ENCODE measurements at regions not wholly inside any gene's neighbourhood (a gene's known extent, or its start where the extent isn't known, plus 50 kb on each side); places are given as distances from the start of the nearest gene placed in this dataset.

GRCh38 chr3:24845524-24846155 is 351.0 kb upstream of the THRB start:
- no peaks in the 10 kb centered on the region for H3K27me3 ChIP-seq (replicated peaks; ENCODE audit: control insufficient read depth, insufficient read depth, low read length)
- CTCF ChIA-PET = no interaction called here
- DNase-seq = no peak
- no peaks in the 10 kb centered on the region for H3K36me3 ChIP-seq (ENCODE audit: control insufficient read depth, insufficient read depth, low read length)
- H3K9me3 ChIP-seq = no peaks in the 10 kb centered on the region
- TF ChIP-seq CTCF (IDR thresholded peaks at IDR 0.05; ENCODE audit: insufficient read depth in 1 of 2, low read depth in 1 of 2, low read length in 1 of 2, severe bottlenecking in 1 of 2, unreplicated experiment in 1 of 2) = no peak
- Mint-ChIP-seq H3K27me3 (ENCODE audit: insufficient read depth, unreplicated experiment) (peaks cover 10% of the 10 kb centered on the region), H3K4me1 (ENCODE audit: low read depth, unreplicated experiment) (no peaks in the 10 kb centered on the region), H3K4me3 (ENCODE audit: unreplicated experiment) (no peak overlapping the region), H3K27ac (ENCODE audit: unreplicated experiment) (no peak overlapping the region), H3K36me3 (ENCODE audit: insufficient read depth, unreplicated experiment) (no peaks in the 10 kb centered on the region), H3K9me3 (ENCODE audit: unreplicated experiment) (no peaks in the 10 kb centered on the region)
- intact Hi-C loops (cut with micrococcal nuclease; ENCODE audit: unreplicated experiment) = no loop called here
- POLR2A ChIA-PET = no interaction called here
- no TSS peak for BruUV-seq (replicated peaks)
- H3K4me1 ChIP-seq = no peaks in the 10 kb centered on the region
- no peak overlapping the region for H3K4me3 ChIP-seq (ENCODE audit: low read depth, low read length)

GRCh38 chr3:24846286-24846860 is 351.7 kb upstream of the THRB start:
- peaks cover 5% of the 10 kb centered on the region for H3K27me3 Mint-ChIP-seq (ENCODE audit: insufficient read depth, unreplicated experiment)
- H3K36me3 ChIP-seq (ENCODE audit: control insufficient read depth, insufficient read depth, low read length) = no peaks in the 10 kb centered on the region
- TF ChIP-seq CTCF (IDR thresholded peaks at IDR 0.05; ENCODE audit: insufficient read depth in 1 of 2, low read depth in 1 of 2, low read length in 1 of 2, severe bottlenecking in 1 of 2, unreplicated experiment in 1 of 2) = no peak
- H3K4me1 ChIP-seq = no peaks in the 10 kb centered on the region
- ChIA-PET POLR2A (no interaction called here), CTCF (no interaction called here)
- intact Hi-C loops (cut with micrococcal nuclease; ENCODE audit: unreplicated experiment) = no loop called here
- H3K36me3 Mint-ChIP-seq (ENCODE audit: insufficient read depth, unreplicated experiment) = no peaks in the 10 kb centered on the region
- H3K9me3 Mint-ChIP-seq (ENCODE audit: unreplicated experiment) = no peaks in the 10 kb centered on the region
- no peak overlapping the region for H3K4me3 ChIP-seq (ENCODE audit: low read depth, low read length)
- no peaks in the 10 kb centered on the region for H3K9me3 ChIP-seq
- DNase-seq = no peak
- no TSS peak for BruUV-seq (replicated peaks)
- H3K4me3 Mint-ChIP-seq (ENCODE audit: unreplicated experiment) = no peak overlapping the region
- H3K4me1 Mint-ChIP-seq (ENCODE audit: low read depth, unreplicated experiment) = no peaks in the 10 kb centered on the region
- H3K27me3 ChIP-seq (replicated peaks; ENCODE audit: control insufficient read depth, insufficient read depth, low read length) = no peaks in the 10 kb centered on the region; the same call in 1 of the 2 replicates
- no peak overlapping the region for H3K27ac Mint-ChIP-seq (ENCODE audit: unreplicated experiment)

- no peaks in the 10 kb centered on the region for H3K9me3 Mint-ChIP-seq (ENCODE audit: unreplicated experiment)
- no TSS peak for BruUV-seq (replicated peaks)
- ChIA-PET CTCF (no interaction called here), POLR2A (no interaction called here)
- Histone ChIP-seq H3K36me3 (ENCODE audit: control insufficient read depth, insufficient read depth, low read length) (no peaks in the 10 kb centered on the region), H3K4me3 (ENCODE audit: low read depth, low read length) (no peak overlapping the region), H3K4me1 (no peaks in the 10 kb centered on the region), H3K9me3 (no peaks in the 10 kb centered on the region), H3K27me3 (replicated peaks; ENCODE audit: control insufficient read depth, insufficient read depth, low read length) (no peaks in the 10 kb centered on the region; the same call in 1 of the 2 replicates)
- TF ChIP-seq CTCF (IDR thresholded peaks at IDR 0.05; ENCODE audit: insufficient read depth in 1 of 2, low read depth in 1 of 2, low read length in 1 of 2, severe bottlenecking in 1 of 2, unreplicated experiment in 1 of 2) = no peak
- intact Hi-C loops (cut with micrococcal nuclease; ENCODE audit: unreplicated experiment) = no loop called here
- DNase-seq = no peak
- no peak overlapping the region for H3K27ac Mint-ChIP-seq (ENCODE audit: unreplicated experiment)
- peaks cover 7% of the 10 kb centered on the region for H3K27me3 Mint-ChIP-seq (ENCODE audit: insufficient read depth, unreplicated experiment)
- no peak overlapping the region for H3K4me3 Mint-ChIP-seq (ENCODE audit: unreplicated experiment)
- no peaks in the 10 kb centered on the region for H3K4me1 Mint-ChIP-seq (ENCODE audit: low read depth, unreplicated experiment)
- H3K36me3 Mint-ChIP-seq (ENCODE audit: insufficient read depth, unreplicated experiment) = no peaks in the 10 kb centered on the region
Observed at GRCh38 chr3:24850245-24850644, 355.6 kb upstream of the THRB start.

All from Caco-2 (cell line).